ENCODE measurements at regions not wholly inside any gene's neighbourhood (a gene's known extent, or its start where the extent isn't known, plus 50 kb on each side); places are given as distances from the start of the nearest gene placed in this dataset.

- H3K9me3 ChIP-seq (ENCODE audit: control insufficient read depth, insufficient read depth, low read length) = no peaks in the 10 kb centered on the region
- H3K27ac ChIP-seq (ENCODE audit: low read depth, low read length) = no peak overlapping the region
- H3K27me3 ChIP-seq (ENCODE audit: control insufficient read depth, insufficient read depth, low read length) = no peaks in the 10 kb centered on the region
- no CpG with 5 or more reads among the region's 2 CpGs for WGBS (ENCODE audit: insufficient coverage)
- DNase-seq (ENCODE audit: low read depth in 4 of 6, low spot score in 6 of 6) = no peak
- H3K4me1 ChIP-seq (ENCODE audit: control insufficient read depth, insufficient read depth, low read length) = no peaks in the 10 kb centered on the region
- no peak overlapping the region for H3K4me3 ChIP-seq (ENCODE audit: low read depth, low read length)
- no peaks in the 10 kb centered on the region for H3K36me3 ChIP-seq (ENCODE audit: control insufficient read depth, insufficient read depth, low read length)
Observed at GRCh38 chr13:81670048-81670447, 1329.1 kb upstream of the SPRY2 start.

GRCh38 chr13:81664872-81665271 is 1323.9 kb upstream of the SPRY2 start:
- Histone ChIP-seq H3K36me3 (ENCODE audit: control insufficient read depth, insufficient read depth, low read length) (no peaks in the 10 kb centered on the region), H3K4me3 (ENCODE audit: low read depth, low read length) (no peak overlapping the region), H3K4me1 (ENCODE audit: control insufficient read depth, insufficient read depth, low read length) (no peaks in the 10 kb centered on the region), H3K27me3 (ENCODE audit: control insufficient read depth, insufficient read depth, low read length) (no peaks in the 10 kb centered on the region), H3K9me3 (ENCODE audit: control insufficient read depth, insufficient read depth, low read length) (no peaks in the 10 kb centered on the region), H3K27ac (ENCODE audit: low read depth, low read length) (no peak overlapping the region)
- DNase-seq (ENCODE audit: low read depth in 4 of 6, low spot score in 6 of 6) = no peak
- no CpG with 5 or more reads among the region's 2 CpGs for WGBS (ENCODE audit: insufficient coverage)

- DNase-seq (ENCODE audit: low read depth in 4 of 6, low spot score in 6 of 6) = no peak
- no peak overlapping the region for H3K27ac ChIP-seq (ENCODE audit: low read depth, low read length)
- H3K9me3 ChIP-seq (ENCODE audit: control insufficient read depth, insufficient read depth, low read length) = no peaks in the 10 kb centered on the region
- no peaks in the 10 kb centered on the region for H3K36me3 ChIP-seq (ENCODE audit: control insufficient read depth, insufficient read depth, low read length)
- no peak overlapping the region for H3K4me3 ChIP-seq (ENCODE audit: low read depth, low read length)
- H3K27me3 ChIP-seq (ENCODE audit: control insufficient read depth, insufficient read depth, low read length) = no peaks in the 10 kb centered on the region
- no CpG with 5 or more reads among the region's 1 CpG for whole genome bisulfite sequencing (ENCODE audit: insufficient coverage)
- no peaks in the 10 kb centered on the region for H3K4me1 ChIP-seq (ENCODE audit: control insufficient read depth, insufficient read depth, low read length)
Observed at GRCh38 chr13:81659984-81660383, 1319.1 kb upstream of the SPRY2 start.

GRCh38 chr13:81658598-81659370 is 1317.9 kb upstream of the SPRY2 start:
- H3K36me3 ChIP-seq (ENCODE audit: control insufficient read depth, insufficient read depth, low read length) = no peaks in the 10 kb centered on the region
- no peak for DNase-seq (ENCODE audit: low read depth in 4 of 6, low spot score in 6 of 6)
- no peaks in the 10 kb centered on the region for H3K27me3 ChIP-seq (ENCODE audit: control insufficient read depth, insufficient read depth, low read length)
- no peak overlapping the region for H3K27ac ChIP-seq (ENCODE audit: low read depth, low read length)
- H3K4me1 ChIP-seq (ENCODE audit: control insufficient read depth, insufficient read depth, low read length) = no peaks in the 10 kb centered on the region
- H3K9me3 ChIP-seq (ENCODE audit: control insufficient read depth, insufficient read depth, low read length) = no peaks in the 10 kb centered on the region
- H3K4me3 ChIP-seq (ENCODE audit: low read depth, low read length) = no peak overlapping the region
- 40% methylated on average over 1 of the region's 8 CpGs for WGBS (ENCODE audit: insufficient coverage)

DNA sequence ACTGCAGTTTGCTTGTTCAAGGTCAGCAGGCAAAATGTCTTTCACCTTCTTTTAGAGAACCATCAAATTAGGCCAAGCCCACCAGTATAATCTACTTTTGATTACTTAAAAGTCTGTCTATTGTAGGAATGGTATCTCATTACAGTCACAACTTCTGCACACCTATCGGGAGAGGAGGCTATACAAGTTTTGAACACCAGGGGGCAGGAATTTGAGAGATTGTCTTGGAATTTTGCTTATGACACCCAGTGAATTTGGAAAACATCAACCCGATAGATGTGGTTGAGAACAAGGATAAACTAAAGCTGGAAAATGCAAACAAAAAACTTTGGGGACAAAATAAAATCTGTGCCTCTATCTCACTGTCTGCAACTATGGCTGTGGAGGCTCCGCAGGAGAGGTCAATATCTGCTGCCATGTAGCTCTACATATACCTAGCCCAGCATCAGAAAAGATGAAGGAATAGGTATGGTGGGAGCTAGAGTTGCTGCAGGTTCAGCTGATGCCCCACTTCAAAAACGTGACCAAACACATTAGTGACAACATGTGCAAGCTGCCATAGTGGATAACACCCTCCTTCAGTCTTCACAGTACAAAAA is 1299.2 kb upstream of the SPRY2 start:
- Histone ChIP-seq H3K4me3 (ENCODE audit: low read depth, low read length) (no peak overlapping the region), H3K27ac (ENCODE audit: low read depth, low read length) (no peak overlapping the region), H3K27me3 (ENCODE audit: control insufficient read depth, insufficient read depth, low read length) (no peaks in the 10 kb centered on the region), H3K9me3 (ENCODE audit: control insufficient read depth, insufficient read depth, low read length) (no peaks in the 10 kb centered on the region), H3K36me3 (ENCODE audit: control insufficient read depth, insufficient read depth, low read length) (no peaks in the 10 kb centered on the region), H3K4me1 (ENCODE audit: control insufficient read depth, insufficient read depth, low read length) (no peaks in the 10 kb centered on the region)
- WGBS (ENCODE audit: insufficient coverage) = 83% methylated on average over 1 of the region's 4 CpGs
- DNase-seq (ENCODE audit: low read depth in 4 of 6, low spot score in 6 of 6) = no peak

- no peaks in the 10 kb centered on the region for H3K27me3 ChIP-seq (ENCODE audit: control insufficient read depth, insufficient read depth, low read length)
- no peak overlapping the region for H3K4me3 ChIP-seq (ENCODE audit: low read depth, low read length)
- H3K4me1 ChIP-seq (ENCODE audit: control insufficient read depth, insufficient read depth, low read length) = no peaks in the 10 kb centered on the region
- H3K36me3 ChIP-seq (ENCODE audit: control insufficient read depth, insufficient read depth, low read length) = no peaks in the 10 kb centered on the region
- DNase-seq (ENCODE audit: low read depth in 4 of 6, low spot score in 6 of 6) = no peak
- no peak overlapping the region for H3K27ac ChIP-seq (ENCODE audit: low read depth, low read length)
- WGBS (ENCODE audit: insufficient coverage) = no CpG with 5 or more reads among the region's 2 CpGs
- no peaks in the 10 kb centered on the region for H3K9me3 ChIP-seq (ENCODE audit: control insufficient read depth, insufficient read depth, low read length)
Observed at GRCh38 chr13:81637457-81637856, 1296.5 kb upstream of the SPRY2 start.

GRCh38 chr13:81636120-81636519 is 1295.2 kb upstream of the SPRY2 start:
- DNase-seq (ENCODE audit: low read depth in 4 of 6, low spot score in 6 of 6) = no peak
- H3K9me3 ChIP-seq (ENCODE audit: control insufficient read depth, insufficient read depth, low read length) = no peaks in the 10 kb centered on the region
- H3K4me1 ChIP-seq (ENCODE audit: control insufficient read depth, insufficient read depth, low read length) = no peaks in the 10 kb centered on the region
- H3K36me3 ChIP-seq (ENCODE audit: control insufficient read depth, insufficient read depth, low read length) = no peaks in the 10 kb centered on the region
- no peak overlapping the region for H3K4me3 ChIP-seq (ENCODE audit: low read depth, low read length)
- no peaks in the 10 kb centered on the region for H3K27me3 ChIP-seq (ENCODE audit: control insufficient read depth, insufficient read depth, low read length)
- no peak overlapping the region for H3K27ac ChIP-seq (ENCODE audit: low read depth, low read length)

DNA sequence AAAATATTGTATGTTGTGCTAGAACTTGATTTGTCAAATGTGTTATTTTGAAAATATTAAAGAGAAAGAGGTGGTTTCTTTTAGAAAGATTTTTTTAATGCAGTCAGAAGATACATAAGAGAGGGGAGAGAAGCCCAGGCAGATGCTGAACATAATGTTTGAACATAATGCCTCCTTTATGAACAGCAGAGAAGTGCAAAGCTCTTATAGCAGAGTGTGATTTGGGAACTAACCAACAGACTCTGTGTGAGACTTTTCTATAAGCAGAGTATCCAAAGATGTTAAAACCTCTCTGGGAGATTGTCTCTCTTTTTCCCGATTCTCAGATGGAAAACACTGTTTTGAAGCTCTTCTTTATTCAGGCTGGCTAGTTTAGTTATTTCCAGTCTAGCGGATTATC is 1274.1 kb upstream of the SPRY2 start:
- Histone ChIP-seq H3K4me1 (ENCODE audit: control insufficient read depth, insufficient read depth, low read length) (no peaks in the 10 kb centered on the region), H3K27ac (ENCODE audit: low read depth, low read length) (no peak overlapping the region), H3K9me3 (ENCODE audit: control insufficient read depth, insufficient read depth, low read length) (no peaks in the 10 kb centered on the region), H3K36me3 (ENCODE audit: control insufficient read depth, insufficient read depth, low read length) (no peaks in the 10 kb centered on the region), H3K27me3 (ENCODE audit: control insufficient read depth, insufficient read depth, low read length) (no peaks in the 10 kb centered on the region), H3K4me3 (ENCODE audit: low read depth, low read length) (no peak overlapping the region)
- WGBS (ENCODE audit: insufficient coverage) = no CpG with 5 or more reads among the region's 2 CpGs
- DNase-seq (ENCODE audit: low read depth in 4 of 6, low spot score in 6 of 6) = peak in 1 of 6 donors; percentile 49

DNA sequence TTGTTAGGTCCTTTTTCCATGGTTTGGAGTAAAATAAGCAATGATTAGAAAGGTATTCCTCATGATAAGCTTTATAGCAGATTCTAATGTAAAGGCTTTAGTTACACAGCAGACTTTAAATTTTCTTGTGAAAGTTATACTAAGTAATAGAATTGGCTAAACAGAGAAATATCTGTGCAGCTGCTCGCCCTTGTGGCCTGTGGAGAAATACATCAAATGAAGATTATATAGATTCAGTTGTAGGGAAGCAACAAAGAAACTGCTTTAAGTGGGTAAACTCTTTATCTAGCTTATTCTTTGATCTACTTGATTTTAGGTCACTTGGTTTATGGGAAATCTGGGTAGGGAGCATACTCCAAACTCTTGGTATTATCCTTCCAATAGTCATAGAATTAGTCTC is 1269.7 kb upstream of the SPRY2 start:
- H3K27ac ChIP-seq (ENCODE audit: low read depth, low read length) = no peak overlapping the region
- H3K4me1 ChIP-seq (ENCODE audit: control insufficient read depth, insufficient read depth, low read length) = no peaks in the 10 kb centered on the region
- no peaks in the 10 kb centered on the region for H3K27me3 ChIP-seq (ENCODE audit: control insufficient read depth, insufficient read depth, low read length)
- no peaks in the 10 kb centered on the region for H3K36me3 ChIP-seq (ENCODE audit: control insufficient read depth, insufficient read depth, low read length)
- no CpG with 5 or more reads among the region's 1 CpG for WGBS (ENCODE audit: insufficient coverage)
- H3K9me3 ChIP-seq (ENCODE audit: control insufficient read depth, insufficient read depth, low read length) = no peaks in the 10 kb centered on the region
- H3K4me3 ChIP-seq (ENCODE audit: low read depth, low read length) = no peak overlapping the region
- DNase-seq (ENCODE audit: low read depth in 4 of 6, low spot score in 6 of 6) = no peak

GRCh38 chr13:81609335-81609734 is 1268.4 kb upstream of the SPRY2 start:
- Histone ChIP-seq H3K4me3 (ENCODE audit: low read depth, low read length) (no peak overlapping the region), H3K36me3 (ENCODE audit: control insufficient read depth, insufficient read depth, low read length) (no peaks in the 10 kb centered on the region), H3K27ac (ENCODE audit: low read depth, low read length) (no peak overlapping the region), H3K9me3 (ENCODE audit: control insufficient read depth, insufficient read depth, low read length) (no peaks in the 10 kb centered on the region), H3K27me3 (ENCODE audit: control insufficient read depth, insufficient read depth, low read length) (no peaks in the 10 kb centered on the region), H3K4me1 (ENCODE audit: control insufficient read depth, insufficient read depth, low read length) (no peaks in the 10 kb centered on the region)
- WGBS (ENCODE audit: insufficient coverage) = no CpG with 5 or more reads among the region's 2 CpGs
- DNase-seq (ENCODE audit: low read depth in 4 of 6, low spot score in 6 of 6) = no peak
